ENCODE measurements at regions not wholly inside any gene's neighbourhood (a gene's known extent, or its start where the extent isn't known, plus 50 kb on each side); places are given as distances from the start of the nearest gene placed in this dataset.

GRCh38 chr2:150781142-150781541 is 293.7 kb upstream of the RND3 start:
- no peak for DNase-seq (ENCODE audit: low read depth)

GRCh38 chr2:150778828-150779227 is 291.4 kb upstream of the RND3 start:
- DNase-seq (ENCODE audit: low read depth): peak; percentile 4

- DNase-seq (ENCODE audit: low read depth): no peak
Observed at GRCh38 chr2:150769421-150769820, 282.0 kb upstream of the RND3 start.

GRCh38 chr2:150767991-150768746 is 280.7 kb upstream of the RND3 start:
- DNase-seq (ENCODE audit: low read depth): no peak

GRCh38 chr2:150762571-150762970 is 275.1 kb upstream of the RND3 start:
- no peak for DNase-seq (ENCODE audit: low read depth)

GRCh38 chr2:150759531-150759930 is 272.1 kb upstream of the RND3 start:
- no peak for DNase-seq (ENCODE audit: low read depth)

GRCh38 chr2:150759106-150759505 is 271.6 kb upstream of the RND3 start:
- no peak for DNase-seq (ENCODE audit: low read depth)

GRCh38 chr2:150752229-150752628 is 264.8 kb upstream of the RND3 start:
- no peak for DNase-seq (ENCODE audit: low read depth)

GRCh38 chr2:150750720-150751119 is 263.3 kb upstream of the RND3 start:
- no peak for DNase-seq (ENCODE audit: low read depth)

GRCh38 chr2:150742094-150742493 is 254.6 kb upstream of the RND3 start:
- DNase-seq (ENCODE audit: low read depth): no peak

- no peak for DNase-seq (ENCODE audit: low read depth)
Observed at GRCh38 chr2:150735894-150736498, 248.5 kb upstream of the RND3 start.

- DNase-seq (ENCODE audit: low read depth): no peak
Observed at GRCh38 chr2:150733051-150733618, 245.7 kb upstream of the RND3 start.

- no peak for DNase-seq (ENCODE audit: low read depth)
Observed at GRCh38 chr2:150732491-150732890, 245.0 kb upstream of the RND3 start.

GRCh38 chr2:150732064-150732463 is 244.6 kb upstream of the RND3 start:
- peak; percentile 70 for DNase-seq (ENCODE audit: low read depth)

- DNase-seq (ENCODE audit: low read depth): peak; percentile 35
Observed at GRCh38 chr2:150729495-150729955, 242.1 kb upstream of the RND3 start.

- DNase-seq (ENCODE audit: low read depth): no peak
Observed at GRCh38 chr2:150718280-150718679, 230.8 kb upstream of the RND3 start.

- DNase-seq (ENCODE audit: low read depth): peak; percentile 22
Observed at GRCh38 chr2:150716186-150716585, 228.7 kb upstream of the RND3 start.

GRCh38 chr2:150715501-150715900 is 228.0 kb upstream of the RND3 start:
- DNase-seq (ENCODE audit: low read depth): no peak

GRCh38 chr2:150710916-150711315 is 223.4 kb upstream of the RND3 start:
- DNase-seq (ENCODE audit: low read depth): no peak

GRCh38 chr2:150710041-150710440 is 222.6 kb upstream of the RND3 start:
- no peak for DNase-seq (ENCODE audit: low read depth)

- no peak for DNase-seq (ENCODE audit: low read depth)
Observed at GRCh38 chr2:150706561-150706960, 219.1 kb upstream of the RND3 start.

GRCh38 chr2:150705767-150706166 is 218.3 kb upstream of the RND3 start:
- DNase-seq (ENCODE audit: low read depth): no peak

GRCh38 chr2:150705357-150705756 is 217.9 kb upstream of the RND3 start:
- no peak for DNase-seq (ENCODE audit: low read depth)

Data from stromal cell of bone marrow (primary cell).